Thyroid gland (tissue), 4 donors: ENCODE measurements at regions not wholly inside any gene's neighbourhood (a gene's known extent, or its start where the extent isn't known, plus 50 kb on each side); places are given as distances from the start of the nearest gene placed in this dataset.

Experiments
- CTCF ChIP-seq, 6 experiments: fragments of 200-600 bp in 3 of 6; fragments of 450-650 bp in 3 of 6; sonication (generic) in 3 of 6; IDR thresholded peaks; one replicate each; pipeline ENCODE4 v1.5.1; 2016 to 2019; ENCODE audit warnings: antibody characterized with exemption in 6 of 6, mild to moderate bottlenecking in 2 of 6, inconsistent platforms in 1 of 6, moderate library complexity in 1 of 6
- POLR2A ChIP-seq, 2 donors: fragments of 450-650 bp; IDR thresholded peaks; one replicate each; pipeline ENCODE4 v1.6.1; 2017; ENCODE audit warnings: antibody characterized with exemption in 2 of 2, mild to moderate bottlenecking in 2 of 2, moderate library complexity in 1 of 2

GRCh38 chr10:7075110-7075509 is 335.7 kb downstream of the SFMBT2 start:
- TF ChIP-seq CTCF (IDR thresholded peaks at IDR 0.05) (no peak), POLR2A (IDR thresholded peaks at IDR 0.05) (no peak)
